K562 (cell line): ENCODE measurements at regions not wholly inside any gene's neighbourhood (a gene's known extent, or its start where the extent isn't known, plus 50 kb on each side); places are given as distances from the start of the nearest gene placed in this dataset.

Source experiments
- ATAC-seq: fragments of 200-7000 bp; cut with Tn5 transposase; 3 replicates; pipeline ENCODE4 v1.9.1; 2020; ENCODE audit warnings: moderate library complexity
- BruUV-seq: library from RNA; stranded (reverse); fragments of 400-500 nt; replicated peaks from 2 replicates; lab custom pipeline; 2021; lab: Mats Ljungman, UMichigan
- CTCF ChIA-PET: fragments of 300-600 bp; formaldehyde crosslinking; extraction: SDS; loops from one replicate; lab custom pipeline; 2021; ENCODE audit warnings: low intra/inter-chr PET ratio; lab: Yijun Ruan, JAX
- POLR2A ChIA-PET: fragments of 300-600, 350-650 bp; sonication (Branson Sonifier 250); formaldehyde crosslinking; extraction: SDS; loops from one replicate; lab custom pipeline; 2021; ENCODE audit warnings: antibody characterized with exemption, inconsistent platforms; lab: Yijun Ruan, JAX
- DNase-seq, 4 experiments: peaks; one replicate each; pipeline versions ENCODE4 v3.0.0 to v3.0.0-alpha.2; 2011 to 2018; ENCODE audit warnings: low spot score in 3 of 4, mixed read lengths in 3 of 4; ENCODE audit errors: extremely low read depth in 1 of 4
- FAIRE-seq: peaks from 2 replicates; lab custom pipeline; 2011; peaks lifted over from hg19 to GRCh38; lab: Jason Lieb, UNC
- H2AFZ ChIP-seq: 2 replicates; pipeline ENCODE4 v1.6.0; 2011; ENCODE audit warnings: low read depth, low read length, control low read depth, inconsistent platforms
- H3K27ac ChIP-seq: fragments of 200-600 bp; 3 replicates; pipeline ENCODE4 v1.8.0; 2011; ENCODE audit warnings: low read depth, mild to moderate bottlenecking, control low read depth, inconsistent platforms, low read length, moderate library complexity, mixed read lengths; ENCODE audit errors: extremely low read depth
- H3K27me3 ChIP-seq, 2 experiments: fragments of 300-600 bp in 1 of 2; 2 replicates in 1 of 2; 3 replicates in 1 of 2; pipeline versions ENCODE4 v1.6.0 to v1.8.0; 2011; ENCODE audit warnings: inconsistent platforms in 2 of 2, low read length in 2 of 2, mild to moderate bottlenecking in 1 of 2, mixed read lengths in 1 of 2, moderate library complexity in 1 of 2; ENCODE audit not compliant: control insufficient read depth in 2 of 2, insufficient read depth in 2 of 2
- H3K36me3 ChIP-seq: fragments of 300-600 bp; 3 replicates; pipeline ENCODE4 v1.8.0; 2011; ENCODE audit warnings: mild to moderate bottlenecking, low read length, inconsistent platforms; ENCODE audit not compliant: control insufficient read depth, insufficient read depth
- H3K4me1 ChIP-seq, 2 experiments: fragments of 200-600 bp in 1 of 2; replicated peaks in 1 of 2; 2 replicates in 1 of 2; 3 replicates in 1 of 2; pipeline versions ENCODE4 v1.5.1 to v1.8.0; 2011; ENCODE audit warnings: inconsistent platforms in 2 of 2, low read length in 2 of 2, mild to moderate bottlenecking in 1 of 2, mixed read lengths in 1 of 2, moderate library complexity in 1 of 2; ENCODE audit not compliant: control insufficient read depth in 2 of 2, insufficient read depth in 2 of 2
- H3K4me2 ChIP-seq: 2 replicates; pipeline ENCODE4 v1.6.1; 2011; ENCODE audit warnings: low read length, control low read depth, inconsistent platforms, mixed read lengths; ENCODE audit not compliant: insufficient read depth
- H3K4me3 ChIP-seq: fragments of 200-600 bp; sonication (generic), shearing (Covaris generic); 2 replicates; pipeline ENCODE4 v1.5.1; 2016; ENCODE audit warnings: control low read depth, inconsistent platforms
- H3K79me2 ChIP-seq: fragments of 200-600 bp; 3 replicates; pipeline ENCODE4 v1.8.0; 2011; ENCODE audit warnings: low read length, inconsistent platforms; ENCODE audit not compliant: control insufficient read depth, insufficient read depth
- H3K9ac ChIP-seq, 2 experiments: 2 replicates each; pipeline versions ENCODE4 v1.6.0 to v1.6.1; 2011; ENCODE audit warnings: low read depth in 2 of 2, low read length in 2 of 2, control low read depth in 1 of 2, inconsistent platforms in 1 of 2, mild to moderate bottlenecking in 1 of 2, mixed read lengths in 1 of 2; ENCODE audit not compliant: insufficient read depth in 1 of 2
- H3K9me1 ChIP-seq: one replicate; pipeline ENCODE4 v1.6.0; 2011; ENCODE audit warnings: inconsistent platforms, mild to moderate bottlenecking, low read length, moderate library complexity; ENCODE audit not compliant: control insufficient read depth, insufficient read depth
- H3K9me3 ChIP-seq: replicated peaks from 2 replicates; pipeline ENCODE4 v1.5.1; 2011; ENCODE audit warnings: low read depth, low read length, inconsistent platforms; ENCODE audit not compliant: control insufficient read depth, insufficient read depth
- H4K20me1 ChIP-seq: replicated peaks from 2 replicates; pipeline ENCODE4 v1.6.1; 2011; ENCODE audit warnings: low read length, inconsistent platforms, mixed read lengths; ENCODE audit not compliant: control insufficient read depth, insufficient read depth
- CHD2 ChIP-seq: IDR thresholded peaks from 2 replicates; pipeline ENCODE4 v1.6.1; 2011; ENCODE audit warnings: low read depth, low read length
- EHMT2 ChIP-seq: fragments of 450-650 bp; IDR thresholded peaks from 2 replicates; pipeline ENCODE4 v1.6.1; 2018; ENCODE audit warnings: antibody characterized with exemption
- ZNF197 ChIP-seq: fragments of 200-800 bp; sonication (Bioruptor generic); IDR thresholded peaks from 2 replicates; pipeline ENCODE4 v1.6.1; 2016; ENCODE audit warnings: low read depth, missing genetic modification characterization, missing compliant biosample characterization
- ZNF445 ChIP-seq: fragments of 250-450 bp; sonication (Bioruptor Pico); IDR thresholded peaks from 2 replicates; pipeline ENCODE4 v1.4.0; 2020; ENCODE audit warnings: low read depth, mild to moderate bottlenecking, moderate library complexity
- ZNF766 ChIP-seq: fragments of 200-800 bp; sonication (Bioruptor generic); conservative IDR thresholded peaks from 2 replicates; pipeline ENCODE4 v1.6.1; 2016; ENCODE audit warnings: missing genetic modification characterization, missing compliant biosample characterization
- WGBS: fragments of 100-300 bp; shearing (Covaris generic); methylation state at CpG from one replicate; pipeline ENCODE4 v1.1.6; 2016; ENCODE audit warnings: low coverage, mixed read lengths; ENCODE audit not compliant: insufficient coverage; ENCODE audit errors: missing lambda C conversion rate; 5-methylcytosine and 5-hydroxymethylcytosine counted together
- in situ Hi-C: fragments of 300-500 bp; cut with MboI; formaldehyde crosslinking; loops from 4 replicates; pipeline ENCODE4 v1.15.0; 2018; ENCODE audit warnings: inconsistent platforms, mixed read lengths
- intact Hi-C: fragments of 100-400 bp; cut with micrococcal nuclease; formaldehyde crosslinking; loops from 2 replicates; pipeline ENCODE4 v1.14.2; 2022
- TF ChIP-seq, protein P1 (sequence below): fragments of 450-650 bp; IDR thresholded peaks from 2 replicates; pipeline ENCODE4 v1.6.1; 2016; ENCODE audit warnings: mild to moderate bottlenecking
- TF ChIP-seq, protein P2 (sequence below): fragments of 200-800 bp; sonication (Bioruptor generic); IDR thresholded peaks from 2 replicates; pipeline ENCODE4 v1.6.1; 2016; ENCODE audit warnings: missing genetic modification characterization, missing compliant biosample characterization

DNA sequence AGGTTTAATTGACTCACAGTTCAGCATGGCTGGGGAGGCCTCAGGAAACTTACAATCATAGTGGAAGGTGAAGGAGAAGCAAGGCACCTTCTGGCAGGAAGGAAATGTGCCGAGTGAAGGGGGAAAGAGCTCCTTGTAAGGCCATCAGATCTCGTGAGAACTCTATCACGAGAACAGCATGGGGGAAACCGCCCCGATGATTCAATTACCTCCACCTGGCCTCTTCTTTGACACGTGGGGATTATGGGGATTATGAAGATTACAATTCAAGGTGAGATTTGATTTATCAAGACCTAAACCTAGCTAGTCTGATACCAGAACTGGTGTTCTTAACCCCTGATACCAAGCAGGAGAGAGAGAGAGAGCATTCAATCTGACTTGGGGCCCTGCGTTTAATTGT, 258.7 kb downstream of the PTEN start:
- BruUV-seq: no TSS peak
- in situ Hi-C loops: no loop called here

More for the DNA sequence above, 258.7 kb downstream of the PTEN start:
- FAIRE-seq: no peak
- H2AFZ ChIP-seq: no peak overlapping the region
- no peaks in the 10 kb centered on the region for H3K4me1 ChIP-seq
- H4K20me1 ChIP-seq: no peaks in the 10 kb centered on the region
- intact Hi-C loops: no loop called here
- TF ChIP-seq ZNF766 (no peak), EHMT2 (no peak), ZNF445 (CRISPR knock-in tag) (no peak), CHD2 (0 out of 2 replicates have a peak, but pooled peaks have one; percentile 23), ZNF197 (CRISPR knock-in tag) (no peak)
- TF ChIP-seq, protein P1, sequence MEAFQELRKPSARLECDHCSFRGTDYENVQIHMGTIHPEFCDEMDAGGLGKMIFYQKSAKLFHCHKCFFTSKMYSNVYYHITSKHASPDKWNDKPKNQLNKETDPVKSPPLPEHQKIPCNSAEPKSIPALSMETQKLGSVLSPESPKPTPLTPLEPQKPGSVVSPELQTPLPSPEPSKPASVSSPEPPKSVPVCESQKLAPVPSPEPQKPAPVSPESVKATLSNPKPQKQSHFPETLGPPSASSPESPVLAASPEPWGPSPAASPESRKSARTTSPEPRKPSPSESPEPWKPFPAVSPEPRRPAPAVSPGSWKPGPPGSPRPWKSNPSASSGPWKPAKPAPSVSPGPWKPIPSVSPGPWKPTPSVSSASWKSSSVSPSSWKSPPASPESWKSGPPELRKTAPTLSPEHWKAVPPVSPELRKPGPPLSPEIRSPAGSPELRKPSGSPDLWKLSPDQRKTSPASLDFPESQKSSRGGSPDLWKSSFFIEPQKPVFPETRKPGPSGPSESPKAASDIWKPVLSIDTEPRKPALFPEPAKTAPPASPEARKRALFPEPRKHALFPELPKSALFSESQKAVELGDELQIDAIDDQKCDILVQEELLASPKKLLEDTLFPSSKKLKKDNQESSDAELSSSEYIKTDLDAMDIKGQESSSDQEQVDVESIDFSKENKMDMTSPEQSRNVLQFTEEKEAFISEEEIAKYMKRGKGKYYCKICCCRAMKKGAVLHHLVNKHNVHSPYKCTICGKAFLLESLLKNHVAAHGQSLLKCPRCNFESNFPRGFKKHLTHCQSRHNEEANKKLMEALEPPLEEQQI: no peak
- TF ChIP-seq, protein P2, sequence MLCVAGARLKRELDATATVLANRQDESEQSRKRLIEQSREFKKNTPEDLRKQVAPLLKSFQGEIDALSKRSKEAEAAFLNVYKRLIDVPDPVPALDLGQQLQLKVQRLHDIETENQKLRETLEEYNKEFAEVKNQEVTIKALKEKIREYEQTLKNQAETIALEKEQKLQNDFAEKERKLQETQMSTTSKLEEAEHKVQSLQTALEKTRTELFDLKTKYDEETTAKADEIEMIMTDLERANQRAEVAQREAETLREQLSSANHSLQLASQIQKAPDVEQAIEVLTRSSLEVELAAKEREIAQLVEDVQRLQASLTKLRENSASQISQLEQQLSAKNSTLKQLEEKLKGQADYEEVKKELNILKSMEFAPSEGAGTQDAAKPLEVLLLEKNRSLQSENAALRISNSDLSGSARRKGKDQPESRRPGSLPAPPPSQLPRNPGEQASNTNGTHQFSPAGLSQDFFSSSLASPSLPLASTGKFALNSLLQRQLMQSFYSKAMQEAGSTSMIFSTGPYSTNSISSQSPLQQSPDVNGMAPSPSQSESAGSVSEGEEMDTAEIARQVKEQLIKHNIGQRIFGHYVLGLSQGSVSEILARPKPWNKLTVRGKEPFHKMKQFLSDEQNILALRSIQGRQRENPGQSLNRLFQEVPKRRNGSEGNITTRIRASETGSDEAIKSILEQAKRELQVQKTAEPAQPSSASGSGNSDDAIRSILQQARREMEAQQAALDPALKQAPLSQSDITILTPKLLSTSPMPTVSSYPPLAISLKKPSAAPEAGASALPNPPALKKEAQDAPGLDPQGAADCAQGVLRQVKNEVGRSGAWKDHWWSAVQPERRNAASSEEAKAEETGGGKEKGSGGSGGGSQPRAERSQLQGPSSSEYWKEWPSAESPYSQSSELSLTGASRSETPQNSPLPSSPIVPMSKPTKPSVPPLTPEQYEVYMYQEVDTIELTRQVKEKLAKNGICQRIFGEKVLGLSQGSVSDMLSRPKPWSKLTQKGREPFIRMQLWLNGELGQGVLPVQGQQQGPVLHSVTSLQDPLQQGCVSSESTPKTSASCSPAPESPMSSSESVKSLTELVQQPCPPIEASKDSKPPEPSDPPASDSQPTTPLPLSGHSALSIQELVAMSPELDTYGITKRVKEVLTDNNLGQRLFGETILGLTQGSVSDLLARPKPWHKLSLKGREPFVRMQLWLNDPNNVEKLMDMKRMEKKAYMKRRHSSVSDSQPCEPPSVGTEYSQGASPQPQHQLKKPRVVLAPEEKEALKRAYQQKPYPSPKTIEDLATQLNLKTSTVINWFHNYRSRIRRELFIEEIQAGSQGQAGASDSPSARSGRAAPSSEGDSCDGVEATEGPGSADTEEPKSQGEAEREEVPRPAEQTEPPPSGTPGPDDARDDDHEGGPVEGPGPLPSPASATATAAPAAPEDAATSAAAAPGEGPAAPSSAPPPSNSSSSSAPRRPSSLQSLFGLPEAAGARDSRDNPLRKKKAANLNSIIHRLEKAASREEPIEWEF (CRISPR knock-in tag): no peak
- TF ChIP-seq, all 486 proteins: peak for 1
- Histone ChIP-seq H3K27ac (no peak overlapping the region), H3K27me3 (no peaks in the 10 kb centered on the region; a peak in 2 of 5 replicates), H3K36me3 (no peaks in the 10 kb centered on the region), H3K4me2 (no peak overlapping the region), H3K9ac (no peak overlapping the region), H3K4me3 (no peak overlapping the region), H3K79me2 (no peaks in the 10 kb centered on the region), H3K9me3 (no peaks in the 10 kb centered on the region), H3K9me1 (no peaks in the 10 kb centered on the region)
- DNase-seq: no peak
- ChIA-PET CTCF (no interaction called here), POLR2A (no interaction called here)
- no peak for ATAC-seq
- WGBS: 0% methylated on average over 3 of the region's 7 CpGs
